GM23338 (cell line): ENCODE measurements at regions not wholly inside any gene's neighbourhood (a gene's known extent, or its start where the extent isn't known, plus 50 kb on each side); places are given as distances from the start of the nearest gene placed in this dataset.
"Not testable (repeated sequence)": the region's sequence is repeated elsewhere in the genome, so short reads cannot be mapped to it uniquely, and the experiment has no call there.

ENCODE experiments used
- ATAC-seq: fragments of 200-7000 bp; cut with Tn5 transposase; 3 replicates; pipeline ENCODE4 v1.9.1; 2020
- DNase-seq: peaks from one replicate; pipeline ENCODE4 v3.0.0-alpha.2; 2015; ENCODE audit warnings: low spot score
- H2AFZ ChIP-seq: fragments of 200-600 bp; sonication (generic); 2 replicates; pipeline ENCODE4 v1.8.0; 2016; ENCODE audit warnings: antibody characterized with exemption, mild to moderate bottlenecking, moderate library complexity
- H3F3A ChIP-seq: fragments of 200-600 bp; sonication (generic); replicated peaks from 2 replicates; pipeline ENCODE4 v1.8.0; 2017; ENCODE audit warnings: antibody characterized with exemption, mixed run types, low read depth
- H3K27ac ChIP-seq: fragments of 200-600 bp; sonication (generic); 2 replicates; pipeline ENCODE4 v1.6.1; 2016; ENCODE audit warnings: low read depth
- H3K27me3 ChIP-seq: fragments of 200-600 bp; sonication (generic); 2 replicates; pipeline ENCODE4 v1.8.0; 2016; ENCODE audit warnings: mild to moderate bottlenecking, mixed run types, moderate library complexity; ENCODE audit not compliant: insufficient read depth
- H3K36me3 ChIP-seq: fragments of 200-600 bp; sonication (generic); 2 replicates; pipeline ENCODE4 v1.8.0; 2016; ENCODE audit warnings: mild to moderate bottlenecking; ENCODE audit not compliant: insufficient read depth
- H3K4me1 ChIP-seq: fragments of 200-600 bp; sonication (generic); 2 replicates; pipeline ENCODE4 v1.8.0; 2016; ENCODE audit warnings: mild to moderate bottlenecking, moderate library complexity; ENCODE audit not compliant: insufficient read depth
- H3K4me2 ChIP-seq: fragments of 200-600 bp; sonication (generic); 2 replicates; pipeline ENCODE4 v1.7.1; 2017; ENCODE audit warnings: mixed run types
- H3K4me3 ChIP-seq: fragments of 200-600 bp; sonication (generic); 2 replicates; pipeline ENCODE4 v1.6.1; 2016; ENCODE audit warnings: mixed run types
- H3K79me2 ChIP-seq: fragments of 200-600 bp; sonication (generic); replicated peaks from 2 replicates; pipeline ENCODE4 v1.8.0; 2017; ENCODE audit warnings: mild to moderate bottlenecking; ENCODE audit not compliant: insufficient read depth
- H3K9me2 ChIP-seq: fragments of 200-600 bp; sonication (generic); 2 replicates; pipeline ENCODE4 v1.8.0; 2017; ENCODE audit not compliant: insufficient read depth
- H4K20me1 ChIP-seq: fragments of 200-600 bp; sonication (generic); replicated peaks from 2 replicates; pipeline ENCODE4 v1.8.0; 2017; ENCODE audit warnings: mild to moderate bottlenecking; ENCODE audit not compliant: insufficient read depth
- H3K27ac Mint-ChIP-seq: 2 replicates; pipeline ENCODE4 v1.8.0; 2020; ENCODE audit warnings: inconsistent platforms, mild to moderate bottlenecking, moderate library complexity, mixed read lengths
- H3K27me3 Mint-ChIP-seq: 3 replicates; pipeline ENCODE4 v1.8.0; 2022; ENCODE audit warnings: low read depth, mild to moderate bottlenecking, moderate library complexity, mixed read lengths, inconsistent platforms; ENCODE audit not compliant: insufficient read depth, poor library complexity
- H3K36me3 Mint-ChIP-seq: 3 replicates; pipeline ENCODE4 v1.8.0; 2021; ENCODE audit warnings: low read depth, mild to moderate bottlenecking, inconsistent platforms, moderate library complexity, mixed read lengths
- H3K4me1 Mint-ChIP-seq: 3 replicates; pipeline ENCODE4 v1.8.0; 2020; ENCODE audit warnings: mild to moderate bottlenecking, inconsistent platforms, mixed read lengths
- H3K4me3 Mint-ChIP-seq: 3 replicates; pipeline ENCODE4 v1.8.0; 2021; ENCODE audit warnings: moderate library complexity, mild to moderate bottlenecking, inconsistent platforms, mixed read lengths
- H3K9me3 Mint-ChIP-seq: 3 replicates; pipeline ENCODE4 v1.8.0; 2020; ENCODE audit warnings: moderate library complexity, mild to moderate bottlenecking, inconsistent platforms, mixed read lengths
- CREB1 ChIP-seq: fragments of 250-450 bp; sonication (Bioruptor Pico); IDR thresholded peaks from 2 replicates; pipeline ENCODE4 v1.5.0; 2020; ENCODE audit warnings: low read depth, mild to moderate bottlenecking, moderate library complexity
- CTCF ChIP-seq, 2 experiments: fragments of 200-600 bp in 1 of 2; sonication (generic) in 1 of 2; conservative IDR thresholded peaks; 2 replicates each; pipeline versions ENCODE4 v1.5.1 to v1.6.1; 2016 to 2017; ENCODE audit warnings: antibody characterized with exemption in 2 of 2, low read depth in 2 of 2, mild to moderate bottlenecking in 2 of 2, moderate library complexity in 1 of 2
- EZH2 ChIP-seq: fragments of 200-600 bp; sonication (generic); IDR thresholded peaks from one replicate; pipeline ENCODE4 v1.8.0; 2017; ENCODE audit warnings: antibody characterized with exemption, mild to moderate bottlenecking, low read depth; ENCODE audit not compliant: unreplicated experiment
- EZH2phosphoT487 ChIP-seq: fragments of 200-600 bp; sonication (generic); IDR thresholded peaks from one replicate; pipeline ENCODE4 v1.8.1; 2018; ENCODE audit warnings: antibody characterized with exemption; ENCODE audit not compliant: unreplicated experiment
- NANOG ChIP-seq: IDR thresholded peaks from 2 replicates; pipeline ENCODE4 v1.6.1; 2016; ENCODE audit warnings: antibody characterized with exemption, borderline replicate concordance
- ZNF114 ChIP-seq: fragments of 250-450 bp; sonication (Bioruptor Pico); IDR thresholded peaks from 2 replicates; pipeline ENCODE4 v1.5.0; 2020; ENCODE audit warnings: mild to moderate bottlenecking, moderate library complexity
- ZNF331 ChIP-seq: fragments of 250-450 bp; sonication (Bioruptor Pico); IDR thresholded peaks from 2 replicates; pipeline ENCODE4 v1.5.0; 2020; ENCODE audit warnings: low read depth, mild to moderate bottlenecking, moderate library complexity

- Histone ChIP-seq H3K4me3 (no peak overlapping the region), H3K27me3 (no peaks in the 10 kb centered on the region), H3K27ac (no peak overlapping the region), H3K9me2 (no peaks in the 10 kb centered on the region), H3K36me3 (no peaks in the 10 kb centered on the region), H3K4me1 (peaks cover 10% of the 10 kb centered on the region; the same call in 1 of the 2 replicates), H4K20me1 (no peaks in the 10 kb centered on the region), H2AFZ (no peak overlapping the region; the same call in 1 of the 2 replicates), H3F3A (no peaks in the 10 kb centered on the region), H3K79me2 (no peaks in the 10 kb centered on the region), H3K4me2 (no peak overlapping the region)
- TF ChIP-seq ZNF114 (CRISPR knock-in tag) (no peak), EZH2phosphoT487 (no peak), NANOG (no peak), CTCF (conservative IDR thresholded peaks at IDR 0.05; ENCODE audit: low read depth in 2 of 2) (no peak), CREB1 (no peak), EZH2 (no peak), ZNF331 (no peak)
- Mint-ChIP-seq H3K27ac (no peak overlapping the region), H3K9me3 (no peaks in the 10 kb centered on the region), H3K4me3 (no peak overlapping the region), H3K27me3 (peaks cover 7% of the 10 kb centered on the region), H3K36me3 (no peaks in the 10 kb centered on the region), H3K4me1 (peaks cover 10% of the 10 kb centered on the region; the same call in 2 of the 3 replicates)
- DNase-seq (no peak), ATAC-seq (no peak)
Measured at GRCh38 chr4:186805020-186805820, 81.6 kb upstream of the FAT1 start.

GRCh38 chr4:186805917-186806316 lies 82.3 kb upstream of the FAT1 start:
- H3K27me3 Mint-ChIP-seq, H3K4me2 ChIP-seq, H3K79me2 ChIP-seq, H3F3A ChIP-seq, H3K27ac ChIP-seq, H3K9me2 ChIP-seq, H3K9me3 Mint-ChIP-seq, H3K27me3 ChIP-seq, DNase-seq, H4K20me1 ChIP-seq, H3K27ac Mint-ChIP-seq, H3K4me1 ChIP-seq, H3K36me3 ChIP-seq, H3K4me3 ChIP-seq, H3K36me3 Mint-ChIP-seq, H2AFZ ChIP-seq, ATAC-seq, H3K4me3 Mint-ChIP-seq: not testable (repeated sequence)
- H3K4me1 Mint-ChIP-seq: peaks cover 15% of the 10 kb centered on the region; the same call in 2 of the 3 replicates
